HK-2 (cell line): ENCODE measurements at regions not wholly inside any gene's neighbourhood (a gene's known extent, or its start where the extent isn't known, plus 50 kb on each side); places are given as distances from the start of the nearest gene placed in this dataset.

ENCODE experiments used
- DNase-seq: peaks from one replicate; pipeline ENCODE4 v3.0.0-alpha.2; 2018; ENCODE audit not compliant: unreplicated experiment

DNA sequence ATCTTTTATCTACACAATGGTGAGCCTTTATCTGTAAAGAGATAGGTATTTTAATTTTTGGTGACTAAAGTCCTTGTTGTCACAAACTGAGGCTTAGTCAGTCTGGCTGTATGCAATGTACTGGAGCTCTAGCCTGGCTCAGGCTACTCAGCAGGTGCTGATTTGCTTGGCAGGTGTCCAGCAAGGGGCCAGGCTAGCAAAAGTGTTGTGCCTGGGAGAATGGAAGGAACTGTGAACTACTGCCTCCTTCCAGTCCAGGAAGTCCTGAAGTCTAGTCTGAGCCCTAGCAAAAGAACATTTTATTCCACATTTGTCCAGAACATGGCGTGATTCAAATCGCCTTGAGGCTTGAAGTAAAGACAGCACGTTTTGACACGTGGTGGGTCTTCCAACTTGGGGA, 260.5 kb downstream of the CCDC85A start:
- peak; percentile 43 for DNase-seq

DNA sequence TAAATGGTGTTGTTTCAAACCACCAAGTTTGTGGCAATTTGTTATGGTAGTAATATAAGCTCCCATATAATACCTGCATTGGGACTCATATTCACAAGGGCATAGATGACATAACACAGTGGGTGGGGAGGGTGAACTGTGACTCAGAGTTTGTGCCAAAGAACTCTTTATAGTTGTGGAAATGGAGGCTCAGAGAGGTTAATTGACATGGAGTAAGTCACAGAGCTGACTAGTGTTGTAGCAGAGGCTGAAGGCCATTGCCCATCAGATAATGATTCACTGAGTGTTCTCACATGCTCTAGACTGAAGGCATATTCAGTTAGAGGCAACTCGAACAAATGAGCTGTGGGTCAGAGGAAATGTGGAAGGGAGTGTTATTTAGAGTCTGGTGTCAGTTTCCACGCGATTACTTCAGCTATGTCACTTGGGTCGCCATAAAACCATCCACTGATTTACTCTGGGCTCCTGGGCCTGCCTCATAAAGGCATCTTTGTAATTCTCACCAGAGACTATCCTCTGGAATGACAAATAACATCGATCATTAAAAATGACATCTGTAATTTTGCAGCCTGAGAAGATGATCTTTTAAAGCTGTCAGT, 264.7 kb downstream of the CCDC85A start:
- DNase-seq = peak; percentile 36

DNA sequence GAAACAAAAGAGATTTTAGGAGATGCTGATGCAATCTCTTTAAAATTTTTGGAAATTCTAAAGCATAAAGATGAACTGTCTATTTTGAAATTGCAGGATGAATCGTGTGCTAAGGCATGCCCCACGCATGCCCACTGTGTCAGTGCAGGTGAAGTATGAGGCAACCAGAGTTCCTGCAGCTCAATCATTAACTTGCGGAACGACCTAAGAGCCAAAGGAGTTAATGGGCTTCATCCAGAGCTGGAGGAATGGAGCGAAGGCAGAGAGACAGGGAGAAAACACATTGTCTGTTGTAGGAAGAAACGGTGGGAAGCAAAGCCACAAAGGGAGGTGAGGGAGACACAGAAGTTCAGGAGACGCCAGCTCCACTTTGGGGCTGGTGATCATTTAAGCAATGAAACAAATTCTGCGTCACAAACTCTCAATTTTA, 265.2 kb downstream of the CCDC85A start:
- peak; percentile 74 for DNase-seq

DNA sequence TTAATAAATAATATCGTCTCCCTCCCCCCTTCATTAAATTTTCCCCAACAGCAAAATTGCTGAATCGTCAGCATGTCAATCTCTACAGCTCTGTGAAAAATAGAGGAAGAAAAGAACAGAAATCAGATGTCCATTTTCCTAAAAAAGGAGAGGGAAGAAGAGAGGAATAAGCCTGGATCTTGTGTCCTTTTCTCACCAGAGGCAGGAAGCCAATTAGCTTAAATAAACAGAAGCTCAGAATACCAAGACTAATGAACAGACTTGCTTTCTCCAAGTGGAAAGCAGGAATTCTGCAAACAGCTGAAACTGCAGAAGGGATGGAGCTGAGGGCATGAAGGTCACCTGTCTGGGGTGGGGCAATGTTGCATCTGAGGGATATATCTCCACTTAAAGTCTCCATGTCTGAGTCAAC, 265.7 kb downstream of the CCDC85A start:
- peak; percentile 5 for DNase-seq

DNA sequence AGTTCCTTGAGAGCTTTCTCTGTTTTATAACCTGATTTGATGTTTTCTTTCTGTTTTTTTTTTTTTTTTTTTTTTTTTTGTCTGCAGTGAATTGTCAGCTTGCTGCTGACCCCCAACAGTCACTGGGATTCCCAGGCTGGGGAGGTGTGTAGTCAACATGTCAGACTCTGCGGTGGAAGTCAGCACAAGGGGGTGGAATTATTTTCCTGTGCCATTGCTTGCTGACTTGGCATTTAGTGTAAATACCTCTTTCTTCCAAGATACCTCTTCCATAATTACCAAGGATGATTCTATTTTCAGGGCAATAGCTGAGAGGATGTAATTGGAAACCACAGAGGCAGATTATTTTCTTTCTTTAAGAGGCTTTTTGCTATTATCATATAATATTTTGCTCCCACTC, 266.3 kb downstream of the CCDC85A start:
- no peak for DNase-seq

DNA sequence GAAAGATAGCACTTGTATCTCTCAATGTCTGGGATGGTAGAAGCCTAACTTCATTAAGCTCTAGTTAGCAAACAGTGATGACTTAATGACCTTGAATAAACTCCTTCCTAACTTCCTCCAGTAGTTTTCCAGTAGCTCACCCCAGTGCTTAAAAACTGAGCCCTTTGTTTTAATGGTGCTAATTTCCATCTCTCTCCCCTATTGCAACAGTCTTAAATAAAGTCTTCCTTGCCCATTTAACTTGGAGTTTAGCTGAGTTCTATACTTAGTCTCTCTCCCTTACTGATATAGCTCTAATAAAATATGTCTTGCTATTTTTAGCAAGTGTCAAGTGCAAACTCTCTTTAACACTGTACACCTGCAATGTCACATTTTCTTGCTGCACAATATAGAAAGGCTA, 267.0 kb downstream of the CCDC85A start:
- DNase-seq = no peak

DNA sequence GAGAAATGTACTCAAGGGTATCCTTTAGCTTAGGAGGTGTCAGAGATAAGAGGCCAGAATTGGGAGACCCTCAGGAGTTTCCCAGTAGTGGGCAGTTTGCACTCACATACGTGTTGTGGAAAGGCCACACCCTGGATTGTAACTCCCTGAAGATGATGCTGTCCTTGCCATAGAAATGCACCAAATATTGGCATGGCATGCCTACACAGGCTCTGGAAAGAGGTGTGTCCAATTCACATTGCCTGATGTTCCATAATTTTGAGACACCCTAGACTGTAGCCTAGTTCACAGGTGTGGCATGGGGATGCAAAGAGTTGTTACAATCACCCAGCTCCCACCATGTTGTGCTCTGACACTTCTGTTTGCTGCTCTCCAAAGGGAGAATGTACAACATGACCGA, 271.9 kb downstream of the CCDC85A start:
- no peak for DNase-seq

DNA sequence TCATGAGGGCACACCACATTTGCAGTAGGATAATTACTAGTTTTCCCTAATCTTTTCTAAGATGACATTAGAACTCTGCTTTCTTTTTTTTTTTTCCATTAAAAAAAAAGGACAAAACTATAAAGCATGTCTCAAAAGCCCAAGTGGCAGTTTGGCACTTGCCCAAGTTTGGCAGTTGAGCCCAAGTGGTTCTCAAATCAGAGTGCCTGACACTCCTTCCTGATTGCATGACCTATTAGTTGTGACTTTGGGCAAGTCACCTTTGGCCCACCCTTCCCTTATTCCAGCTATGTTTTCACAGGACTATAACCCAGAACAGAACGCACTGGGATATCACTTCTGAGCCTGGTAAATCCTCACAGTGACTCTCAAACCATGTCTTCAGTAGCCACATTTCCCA, 273.0 kb downstream of the CCDC85A start:
- no peak for DNase-seq

DNA sequence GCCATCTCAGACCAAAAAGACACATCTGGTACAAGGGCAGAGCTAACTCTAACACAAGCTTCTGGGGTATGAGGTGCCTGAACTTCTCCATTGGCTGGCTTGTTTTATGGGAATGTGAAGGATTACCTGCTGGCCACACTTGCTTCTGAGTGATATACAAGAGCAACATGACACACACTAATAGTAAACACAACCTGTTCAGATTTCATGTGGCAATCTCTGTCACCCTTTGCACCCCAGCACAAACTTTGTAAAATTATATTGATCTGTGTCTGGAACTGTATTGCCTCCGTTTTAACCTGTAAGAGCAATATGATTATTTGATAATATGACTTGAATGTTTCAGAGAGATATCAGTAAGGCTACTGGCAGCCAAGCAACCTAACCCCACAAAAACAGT, 276.7 kb downstream of the CCDC85A start:
- no peak for DNase-seq

DNA sequence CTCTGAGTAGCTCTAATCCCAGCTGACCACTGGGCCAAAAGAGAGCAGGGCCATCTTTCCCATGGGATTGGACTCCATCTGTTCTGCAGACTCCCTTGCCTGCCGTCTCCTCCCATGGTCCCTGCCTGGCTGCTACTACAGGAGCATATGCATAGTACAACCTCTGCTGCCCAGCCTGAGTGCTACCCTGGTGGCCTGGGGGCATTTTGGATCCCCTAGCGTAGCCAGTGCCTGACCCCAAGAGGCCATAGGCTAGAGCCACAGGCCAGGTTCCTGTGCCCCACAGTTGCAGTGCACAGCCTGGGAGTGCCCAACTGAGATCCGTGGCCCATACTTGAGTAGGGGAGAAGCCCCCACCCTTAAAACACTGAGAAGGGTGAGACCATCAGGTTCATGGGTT, 280.3 kb downstream of the CCDC85A start:
- DNase-seq = no peak

DNA sequence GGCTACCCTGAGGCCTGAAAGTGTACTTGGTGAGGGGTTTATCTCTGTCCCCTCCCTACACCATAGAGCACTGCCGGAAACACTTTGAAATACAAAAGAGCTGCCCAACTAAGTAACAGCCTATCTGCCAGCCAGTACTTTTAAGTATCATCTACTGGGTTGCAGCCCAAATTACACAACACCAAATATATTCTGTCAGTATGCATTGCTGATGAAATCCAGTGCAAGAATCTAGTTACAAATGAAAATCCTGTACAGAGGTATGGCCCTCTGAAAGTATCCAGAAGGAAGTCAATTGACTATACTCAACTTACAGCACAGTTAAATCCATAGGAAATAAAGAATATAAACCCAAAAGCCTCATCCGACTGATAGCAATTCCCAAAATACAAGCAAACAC, 280.8 kb downstream of the CCDC85A start:
- no peak for DNase-seq

DNA sequence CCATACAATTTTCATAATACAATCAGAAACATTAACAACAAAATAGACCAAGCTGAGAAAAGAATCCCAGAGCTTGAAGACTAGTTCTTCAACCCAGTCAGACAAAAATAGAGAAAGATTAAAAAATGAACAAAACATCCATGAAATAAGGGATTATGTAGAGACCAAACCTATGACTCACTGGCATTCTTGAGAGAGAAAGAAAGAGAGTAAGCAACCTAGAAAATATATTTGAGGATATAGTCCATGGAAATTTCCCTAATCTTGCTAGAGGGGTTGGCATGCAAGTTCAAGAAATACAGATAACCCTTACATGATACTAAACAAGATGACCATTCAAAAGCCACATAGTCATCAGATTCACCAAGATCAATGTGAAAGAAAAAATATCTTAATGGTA, 281.7 kb downstream of the CCDC85A start:
- DNase-seq = no peak

DNA sequence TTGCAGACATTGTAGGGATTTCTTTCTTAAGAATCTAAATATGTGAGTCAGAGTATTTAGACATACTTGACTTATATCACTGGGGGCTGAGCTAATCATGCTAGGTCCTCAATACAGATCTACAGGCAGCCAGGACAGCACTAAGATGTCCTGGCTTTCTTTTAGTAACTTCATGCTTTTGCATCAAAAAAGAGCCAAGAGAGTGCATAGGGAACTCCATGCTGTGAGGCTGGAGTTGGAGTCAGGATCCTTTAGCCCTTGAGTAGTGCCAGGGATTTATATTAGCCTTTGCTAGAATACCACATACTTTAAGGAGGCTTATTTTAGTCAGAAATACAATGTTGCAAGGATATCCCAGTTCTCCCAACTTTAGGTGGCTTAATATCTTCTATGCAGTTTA, 289.7 kb downstream of the CCDC85A start:
- DNase-seq = no peak

DNA sequence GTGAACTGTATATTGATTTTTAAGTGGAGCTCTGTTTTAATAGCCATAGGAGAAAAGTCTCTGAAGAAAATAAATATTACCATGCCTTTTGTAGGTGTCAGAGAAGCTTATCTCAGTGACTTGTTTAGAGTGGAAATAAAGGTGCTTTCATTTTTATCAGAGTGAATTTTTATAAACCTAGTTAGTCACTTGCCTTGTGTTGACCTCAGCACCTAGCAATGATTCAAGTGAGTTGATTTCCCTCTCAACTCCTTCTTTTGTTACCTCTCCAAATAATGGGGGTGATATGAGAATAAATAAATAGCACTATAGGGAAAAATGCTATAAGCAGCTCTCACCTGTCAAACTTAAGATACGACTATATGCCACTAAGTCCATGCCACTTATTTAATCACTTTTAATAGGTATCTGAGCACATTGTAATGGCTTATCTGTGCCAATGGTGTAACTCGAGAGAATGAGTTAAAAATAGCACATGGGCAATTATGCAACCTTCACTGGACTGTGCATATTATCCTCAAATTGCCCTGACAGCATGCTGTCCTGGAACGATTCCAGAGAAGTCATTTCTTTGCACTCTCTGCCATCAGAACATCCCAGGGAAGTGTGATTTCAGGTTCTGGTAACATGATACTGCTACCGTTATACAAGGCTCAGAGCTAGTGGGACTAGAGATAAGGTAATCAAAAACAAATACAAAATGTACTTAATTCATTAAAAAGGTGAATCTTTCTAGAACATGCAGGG, 290.8 kb downstream of the CCDC85A start:
- DNase-seq = no peak

DNA sequence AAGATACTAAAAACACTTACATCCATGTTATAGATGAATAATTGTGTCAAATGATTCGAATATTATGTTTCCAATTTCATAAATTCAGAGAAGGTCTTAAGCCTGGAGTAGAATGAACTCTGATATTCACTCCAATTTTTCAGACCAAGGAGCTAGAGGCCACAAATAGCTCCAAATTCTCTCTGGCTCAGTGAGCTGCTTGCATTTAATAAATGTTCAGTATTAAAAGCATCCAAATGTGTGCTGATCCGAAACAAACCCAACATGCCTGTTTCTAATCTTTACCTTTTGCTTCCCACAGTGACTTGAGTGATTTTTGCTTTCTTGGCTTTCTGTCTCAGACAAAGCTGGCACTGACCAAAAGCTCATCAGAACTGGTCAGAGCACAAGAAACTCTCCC, 291.4 kb downstream of the CCDC85A start:
- no peak for DNase-seq

DNA sequence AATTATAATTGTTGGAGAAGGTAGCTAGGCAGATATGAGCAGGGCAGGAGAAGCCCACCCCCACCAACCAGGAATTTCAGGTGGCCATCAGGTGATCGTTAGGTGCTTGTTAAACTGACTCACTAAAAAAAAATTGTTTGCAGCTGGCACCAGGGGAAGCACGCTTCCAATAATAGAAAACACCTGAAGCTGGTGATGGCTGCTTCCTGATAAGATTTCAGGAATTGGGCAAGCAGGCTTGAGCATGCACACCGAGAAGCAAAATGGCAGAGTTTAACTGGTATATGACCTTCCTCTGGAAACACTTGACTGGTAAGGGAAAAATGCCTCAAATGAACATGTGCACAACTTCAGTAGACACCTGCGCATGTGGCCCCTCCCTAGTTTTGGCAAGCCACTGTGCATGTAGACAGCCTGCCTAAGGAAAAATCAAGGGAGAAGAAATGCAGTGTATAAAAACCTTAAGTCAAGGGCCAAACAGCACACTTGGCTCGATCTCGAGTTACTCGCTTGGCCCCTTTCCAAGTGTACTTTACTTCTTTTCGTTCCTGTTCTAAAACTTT, 292.8 kb downstream of the CCDC85A start:
- no peak for DNase-seq

DNA sequence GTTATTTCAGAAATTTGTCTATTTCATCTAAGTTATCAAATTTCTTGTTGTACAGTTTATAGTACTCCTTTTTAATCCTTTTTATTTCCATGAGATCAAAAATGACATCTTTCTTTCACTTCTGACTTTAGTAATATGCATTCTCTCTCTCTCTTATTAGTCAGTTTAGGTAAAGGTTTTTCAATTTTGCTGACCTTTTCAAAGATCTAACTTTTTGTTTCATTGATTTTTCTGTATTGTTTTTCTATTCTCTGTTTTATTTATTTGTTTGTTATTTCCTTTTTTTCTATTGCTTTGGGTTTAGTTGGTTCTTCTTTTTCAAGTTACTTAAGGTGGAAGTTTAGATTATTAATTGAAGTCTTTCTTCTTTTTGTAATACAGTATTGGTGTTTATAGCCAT, 294.2 kb downstream of the CCDC85A start:
- no peak for DNase-seq

DNA sequence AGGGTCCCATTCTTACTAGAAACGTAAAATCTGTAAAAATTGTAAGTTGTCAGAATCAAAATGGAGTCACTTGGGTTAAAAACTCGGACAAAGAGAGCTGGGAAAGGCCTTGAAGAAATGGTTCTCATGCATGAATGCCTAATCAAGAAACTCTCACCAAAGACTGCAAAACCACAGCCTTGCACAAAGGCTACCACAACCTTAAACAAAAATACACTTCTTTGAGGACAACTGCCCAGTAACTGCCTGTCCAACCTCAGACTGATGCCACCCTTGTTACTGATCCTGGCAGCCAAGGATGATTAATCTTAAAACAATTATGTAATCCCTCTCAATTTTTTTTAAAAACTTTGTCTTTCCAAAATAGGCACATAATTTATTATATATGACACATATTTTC, 299.3 kb downstream of the CCDC85A start:
- DNase-seq = peak; percentile 3

DNA sequence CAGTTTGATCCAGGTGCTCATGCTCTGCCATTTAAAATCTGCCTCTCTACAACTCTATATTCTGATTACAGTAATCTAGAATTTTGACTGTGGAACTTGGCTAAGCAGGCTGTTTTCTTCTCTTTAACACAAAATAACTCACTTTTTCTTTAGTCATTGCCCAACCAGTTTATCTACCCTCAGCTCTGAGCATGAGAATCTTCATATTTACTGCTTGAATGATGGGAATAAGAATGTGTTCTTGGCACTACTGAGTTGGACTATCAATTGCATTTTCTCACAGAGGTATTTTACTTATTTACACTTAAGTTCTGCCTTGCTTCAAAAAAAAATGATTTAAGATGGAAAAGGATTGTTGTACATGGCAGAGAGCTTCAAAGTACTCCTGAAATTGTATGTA, 301.1 kb downstream of the CCDC85A start:
- no peak for DNase-seq

DNA sequence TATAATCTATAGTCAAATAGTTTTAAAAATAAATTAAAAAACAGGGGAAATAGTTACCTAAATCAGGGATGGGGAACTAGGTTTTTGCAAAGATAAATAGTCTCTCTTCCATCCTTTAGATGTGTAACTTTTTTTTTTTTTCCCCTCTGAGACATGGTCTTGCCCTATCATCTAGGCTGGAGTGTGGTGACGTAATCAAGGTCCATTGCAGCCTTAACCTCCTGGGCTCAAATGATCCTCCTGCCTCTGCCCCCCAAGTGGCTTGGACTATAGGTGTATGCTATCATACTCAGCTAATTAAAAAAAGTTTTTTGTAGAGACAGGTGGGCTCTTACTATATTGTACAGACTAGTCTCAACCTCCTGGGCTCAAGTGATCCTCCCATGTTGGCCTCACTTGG, 316.5 kb downstream of the CCDC85A start:
- no peak for DNase-seq

DNA sequence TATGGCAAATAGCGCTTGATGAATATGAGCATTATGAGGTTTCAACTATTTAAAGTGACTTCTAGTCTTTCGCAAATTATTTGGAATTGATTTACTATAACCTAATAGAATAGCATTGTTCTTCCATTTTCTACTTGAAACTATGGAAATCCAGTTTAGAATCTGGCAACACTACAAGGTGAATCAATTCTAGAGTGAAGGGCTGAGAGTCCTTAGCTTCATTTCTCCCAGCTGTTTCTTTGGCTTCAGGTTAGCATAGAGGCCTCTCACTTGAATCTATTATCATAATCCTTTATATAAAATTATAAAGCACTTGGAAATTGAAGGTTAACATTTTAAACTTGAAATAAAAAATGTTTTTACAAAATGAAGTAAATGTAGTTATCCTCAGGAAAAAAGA, 318.8 kb downstream of the CCDC85A start:
- no peak for DNase-seq

DNA sequence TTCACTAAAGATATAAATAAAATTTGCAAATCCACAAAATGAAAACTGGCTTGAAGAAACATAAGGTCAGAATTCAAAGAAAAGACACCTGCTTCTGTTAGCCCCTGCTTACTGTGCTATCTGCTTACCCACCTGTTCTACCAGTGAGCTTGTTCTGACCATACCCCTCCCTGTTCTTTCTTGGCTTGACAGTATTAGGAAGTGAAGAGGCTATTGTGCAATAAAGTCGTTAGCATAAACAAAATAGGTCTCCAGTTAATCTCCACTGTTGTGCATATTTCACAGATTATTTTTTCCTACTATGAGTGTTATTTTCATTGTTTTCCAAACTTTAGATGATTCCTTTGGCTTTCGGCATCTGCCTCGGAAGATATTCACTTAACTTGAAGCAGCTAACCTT, 322.1 kb downstream of the CCDC85A start:
- no peak for DNase-seq

DNA sequence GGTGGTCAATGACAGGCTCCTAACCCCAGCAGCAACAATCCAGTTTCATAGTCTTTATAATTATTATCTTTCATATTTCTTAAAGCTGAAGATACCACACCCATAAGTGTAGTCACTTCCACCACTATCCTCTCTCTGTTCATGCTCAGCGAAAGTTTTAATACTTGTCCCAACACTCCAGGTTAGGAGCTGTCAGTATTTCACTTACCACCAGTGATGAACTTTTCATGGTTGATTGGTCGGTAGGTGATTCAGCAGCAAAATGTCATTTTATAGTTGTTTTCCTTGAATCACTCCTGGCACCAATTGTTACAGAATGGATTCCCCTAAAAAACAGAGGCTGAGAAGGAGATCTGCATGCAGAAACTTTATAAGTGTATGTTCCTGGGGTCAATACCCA, 324.9 kb downstream of the CCDC85A start:
- DNase-seq = no peak

DNA sequence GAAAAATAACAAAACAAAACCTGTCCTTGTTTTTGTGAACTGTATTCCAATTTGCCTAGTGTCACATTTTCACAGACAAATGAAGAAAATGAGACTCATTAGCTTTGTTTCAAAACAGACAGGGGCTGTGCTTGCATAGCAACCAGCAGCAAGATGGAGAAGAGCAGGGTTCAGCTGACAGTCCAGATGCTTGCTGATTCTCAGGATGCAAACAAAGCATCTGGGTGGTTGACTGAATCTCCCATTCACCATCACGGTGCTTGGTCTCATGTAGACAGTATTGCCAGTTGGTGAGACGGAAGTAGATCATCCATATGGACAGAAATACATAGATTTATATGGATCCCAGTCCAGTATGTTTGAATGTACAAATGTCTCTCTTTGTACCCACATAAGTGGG, 326.8 kb downstream of the CCDC85A start:
- no peak for DNase-seq
